ENCODE measurements at regions not wholly inside any gene's neighbourhood (a gene's known extent, or its start where the extent isn't known, plus 50 kb on each side); places are given as distances from the start of the nearest gene placed in this dataset.

- TF ChIP-seq, protein P1, sequence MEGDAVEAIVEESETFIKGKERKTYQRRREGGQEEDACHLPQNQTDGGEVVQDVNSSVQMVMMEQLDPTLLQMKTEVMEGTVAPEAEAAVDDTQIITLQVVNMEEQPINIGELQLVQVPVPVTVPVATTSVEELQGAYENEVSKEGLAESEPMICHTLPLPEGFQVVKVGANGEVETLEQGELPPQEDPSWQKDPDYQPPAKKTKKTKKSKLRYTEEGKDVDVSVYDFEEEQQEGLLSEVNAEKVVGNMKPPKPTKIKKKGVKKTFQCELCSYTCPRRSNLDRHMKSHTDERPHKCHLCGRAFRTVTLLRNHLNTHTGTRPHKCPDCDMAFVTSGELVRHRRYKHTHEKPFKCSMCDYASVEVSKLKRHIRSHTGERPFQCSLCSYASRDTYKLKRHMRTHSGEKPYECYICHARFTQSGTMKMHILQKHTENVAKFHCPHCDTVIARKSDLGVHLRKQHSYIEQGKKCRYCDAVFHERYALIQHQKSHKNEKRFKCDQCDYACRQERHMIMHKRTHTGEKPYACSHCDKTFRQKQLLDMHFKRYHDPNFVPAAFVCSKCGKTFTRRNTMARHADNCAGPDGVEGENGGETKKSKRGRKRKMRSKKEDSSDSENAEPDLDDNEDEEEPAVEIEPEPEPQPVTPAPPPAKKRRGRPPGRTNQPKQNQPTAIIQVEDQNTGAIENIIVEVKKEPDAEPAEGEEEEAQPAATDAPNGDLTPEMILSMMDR (IDR thresholded peaks at IDR 0.05), result no peak
- TF ChIP-seq POLR2A (IDR thresholded peaks at IDR 0.05), result no peak
Measured at GRCh38 chr4:163666332-163666873, 171.9 kb downstream of the TMA16 start.

Measured in heart left ventricle (tissue), 13 donors.